ENCODE measurements at regions not wholly inside any gene's neighbourhood (a gene's known extent, or its start where the extent isn't known, plus 50 kb on each side); places are given as distances from the start of the nearest gene placed in this dataset.

- no peak for ATAC-seq
- no peak for DNase-seq
Observed at GRCh38 chr2:117644403-117644802, 170.1 kb upstream of the DDX18 start.

- ATAC-seq, result no peak
- DNase-seq, result no peak
Observed at GRCh38 chr2:117645458-117645857, 169.0 kb upstream of the DDX18 start.

GRCh38 chr2:117646099-117646498 lies 168.4 kb upstream of the DDX18 start:
- DNase-seq (no peak), ATAC-seq (no peak)

- ATAC-seq (no peak), DNase-seq (no peak)
Observed at GRCh38 chr2:117646872-117647271, 167.6 kb upstream of the DDX18 start.

GRCh38 chr2:117656546-117656945 lies 157.9 kb upstream of the DDX18 start:
- no peak for ATAC-seq

GRCh38 chr2:117661619-117662018 lies 152.9 kb upstream of the DDX18 start:
- ATAC-seq (no peak), DNase-seq (no peak)

More at GRCh38 chr2:117656546-117656945, 157.9 kb upstream of the DDX18 start:
- DNase-seq, result no peak

GRCh38 chr2:117674172-117674571 lies 140.3 kb upstream of the DDX18 start:
- DNase-seq, result no peak
- ATAC-seq, result no peak

GRCh38 chr2:117679952-117680351 lies 134.5 kb upstream of the DDX18 start:
- ATAC-seq, result no peak

GRCh38 chr2:117684919-117685318 lies 129.6 kb upstream of the DDX18 start:
- ATAC-seq (no peak), DNase-seq (no peak)

More at GRCh38 chr2:117679952-117680351, 134.5 kb upstream of the DDX18 start:
- no peak for DNase-seq

- no peak for DNase-seq
- ATAC-seq, result no peak
Observed at GRCh38 chr2:117686699-117687098, 127.8 kb upstream of the DDX18 start.

- no peak for DNase-seq
- ATAC-seq, result no peak
Observed at GRCh38 chr2:117691595-117691994, 122.9 kb upstream of the DDX18 start.

- no peak for DNase-seq
- ATAC-seq, result no peak
Observed at GRCh38 chr2:117692001-117692763, 122.3 kb upstream of the DDX18 start.

GRCh38 chr2:117693154-117693553 lies 121.3 kb upstream of the DDX18 start:
- no peak for DNase-seq
- no peak for ATAC-seq

GRCh38 chr2:117693651-117694050 lies 120.8 kb upstream of the DDX18 start:
- DNase-seq (no peak), ATAC-seq (no peak)

GRCh38 chr2:117698287-117698686 lies 116.2 kb upstream of the DDX18 start:
- DNase-seq, result no peak
- no peak for ATAC-seq

- DNase-seq (no peak), ATAC-seq (no peak)
Observed at GRCh38 chr2:117698819-117699218, 115.7 kb upstream of the DDX18 start.

- DNase-seq (no peak), ATAC-seq (no peak)
Observed at GRCh38 chr2:117700471-117700870, 114.0 kb upstream of the DDX18 start.

GRCh38 chr2:117701365-117701764 lies 113.1 kb upstream of the DDX18 start:
- no peak for ATAC-seq
- no peak for DNase-seq

- no peak for ATAC-seq
- no peak for DNase-seq
Observed at GRCh38 chr2:117702098-117702497, 112.4 kb upstream of the DDX18 start.

- ATAC-seq (no peak), DNase-seq (no peak)
Observed at GRCh38 chr2:117703858-117704257, 110.6 kb upstream of the DDX18 start.

GRCh38 chr2:117704818-117705217 lies 109.7 kb upstream of the DDX18 start:
- ATAC-seq, result no peak
- no peak for DNase-seq

GRCh38 chr2:117707874-117708273 lies 106.6 kb upstream of the DDX18 start:
- DNase-seq, result no peak
- ATAC-seq, result no peak

- no peak for ATAC-seq
- no peak for DNase-seq
Observed at GRCh38 chr2:117712684-117713083, 101.8 kb upstream of the DDX18 start.

- ATAC-seq (no peak), DNase-seq (no peak)
Observed at GRCh38 chr2:117714110-117714509, 100.4 kb upstream of the DDX18 start.
